ENCODE measurements at regions not wholly inside any gene's neighbourhood (a gene's known extent, or its start where the extent isn't known, plus 50 kb on each side); places are given as distances from the start of the nearest gene placed in this dataset.

DNA sequence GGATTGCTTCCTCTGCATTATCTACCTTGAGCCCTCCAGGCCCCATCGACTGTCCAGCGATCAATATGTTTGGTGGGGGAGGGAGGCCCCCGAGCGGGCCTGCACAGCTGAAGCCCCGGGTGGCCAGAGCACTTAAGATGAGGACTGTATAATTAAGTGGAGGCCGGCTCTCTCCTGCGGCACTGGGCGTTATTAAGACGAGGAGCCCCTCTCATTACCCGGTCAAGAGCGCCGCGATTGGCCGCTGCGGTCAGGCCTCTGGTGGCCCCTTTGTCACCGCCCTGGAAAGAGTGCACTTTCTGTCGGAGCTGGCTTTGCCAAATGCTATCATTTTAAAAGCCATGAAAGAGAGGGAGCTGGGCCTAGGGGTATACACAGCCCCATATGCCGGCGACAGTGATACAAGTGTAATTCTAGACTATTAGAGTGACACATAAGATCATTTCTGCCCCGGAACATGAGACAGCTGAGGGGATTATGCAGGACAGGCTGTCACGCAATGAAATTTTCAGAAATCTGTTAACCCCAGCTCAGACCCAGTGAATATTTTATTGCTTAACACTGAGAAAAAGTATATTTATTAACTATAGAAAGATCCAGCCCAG is 106.3 kb upstream of the IRX1 start:
- TF ChIP-seq, protein P1, sequence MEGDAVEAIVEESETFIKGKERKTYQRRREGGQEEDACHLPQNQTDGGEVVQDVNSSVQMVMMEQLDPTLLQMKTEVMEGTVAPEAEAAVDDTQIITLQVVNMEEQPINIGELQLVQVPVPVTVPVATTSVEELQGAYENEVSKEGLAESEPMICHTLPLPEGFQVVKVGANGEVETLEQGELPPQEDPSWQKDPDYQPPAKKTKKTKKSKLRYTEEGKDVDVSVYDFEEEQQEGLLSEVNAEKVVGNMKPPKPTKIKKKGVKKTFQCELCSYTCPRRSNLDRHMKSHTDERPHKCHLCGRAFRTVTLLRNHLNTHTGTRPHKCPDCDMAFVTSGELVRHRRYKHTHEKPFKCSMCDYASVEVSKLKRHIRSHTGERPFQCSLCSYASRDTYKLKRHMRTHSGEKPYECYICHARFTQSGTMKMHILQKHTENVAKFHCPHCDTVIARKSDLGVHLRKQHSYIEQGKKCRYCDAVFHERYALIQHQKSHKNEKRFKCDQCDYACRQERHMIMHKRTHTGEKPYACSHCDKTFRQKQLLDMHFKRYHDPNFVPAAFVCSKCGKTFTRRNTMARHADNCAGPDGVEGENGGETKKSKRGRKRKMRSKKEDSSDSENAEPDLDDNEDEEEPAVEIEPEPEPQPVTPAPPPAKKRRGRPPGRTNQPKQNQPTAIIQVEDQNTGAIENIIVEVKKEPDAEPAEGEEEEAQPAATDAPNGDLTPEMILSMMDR (IDR thresholded peaks at IDR 0.05) = no peak
- no peak for TF ChIP-seq EP300 (IDR thresholded peaks at IDR 0.05)

All from tibial nerve (tissue), 4 donors.